C4-2B (cell line): ENCODE measurements at regions not wholly inside any gene's neighbourhood (a gene's known extent, or its start where the extent isn't known, plus 50 kb on each side); places are given as distances from the start of the nearest gene placed in this dataset.

Experiments used
- H3K27ac ChIP-seq: fragments of 450-650 bp; 2 replicates; pipeline ENCODE4 v1.5.1; 2017
- CTCF ChIP-seq: fragments of 450-650 bp; conservative IDR thresholded peaks from 2 replicates; pipeline ENCODE4 v1.5.1; 2017; ENCODE audit warnings: mild to moderate bottlenecking
- ZFX ChIP-seq: fragments of 450-650 bp; IDR thresholded peaks from 2 replicates; pipeline ENCODE4 v1.6.1; 2017

- TF ChIP-seq CTCF (no peak), ZFX (no peak)
- H3K27ac ChIP-seq: no peak overlapping the region
Measured at GRCh38 chr7:46127814-46128213, 206.7 kb upstream of the IGFBP3 start.

- H3K27ac ChIP-seq: no peak overlapping the region
- TF ChIP-seq ZFX (no peak), CTCF (no peak)
Measured at GRCh38 chr7:46126675-46127300, 205.7 kb upstream of the IGFBP3 start.

- no peak for TF ChIP-seq ZFX
- no peak for TF ChIP-seq CTCF
- no peak overlapping the region for H3K27ac ChIP-seq
Measured at GRCh38 chr7:46123756-46124343, 202.8 kb upstream of the IGFBP3 start.

- H3K27ac ChIP-seq: no peak overlapping the region
- TF ChIP-seq CTCF (no peak), ZFX (no peak)
Measured at GRCh38 chr7:46115410-46115809, 194.3 kb upstream of the IGFBP3 start.

GRCh38 chr7:46109437-46109836 lies 188.4 kb upstream of the IGFBP3 start:
- TF ChIP-seq CTCF: no peak

GRCh38 chr7:46108272-46108671 lies 187.2 kb upstream of the IGFBP3 start:
- no peak for TF ChIP-seq ZFX
- H3K27ac ChIP-seq: no peak overlapping the region

More at GRCh38 chr7:46109437-46109836, 188.4 kb upstream of the IGFBP3 start:
- H3K27ac ChIP-seq: no peak overlapping the region

GRCh38 chr7:46107610-46108217 lies 186.6 kb upstream of the IGFBP3 start:
- H3K27ac ChIP-seq: no peak overlapping the region
- TF ChIP-seq ZFX (no peak), CTCF (no peak)
